ENCODE measurements at regions not wholly inside any gene's neighbourhood (a gene's known extent, or its start where the extent isn't known, plus 50 kb on each side); places are given as distances from the start of the nearest gene placed in this dataset.

- no peak overlapping the region for H2BK5ac ChIP-seq (ENCODE audit: low read length)
- no peaks in the 10 kb centered on the region for H3K36me3 ChIP-seq (replicated peaks in 1 of 2; ENCODE audit: control insufficient read depth in 2 of 2, insufficient read depth in 2 of 2, low read length in 2 of 2)
- H3K4me3 ChIP-seq (ENCODE audit: low read length in 2 of 2), result no peak overlapping the region
- H2AK5ac ChIP-seq (ENCODE audit: low read depth, low read length), result no peak overlapping the region
- no peak overlapping the region for H4K8ac ChIP-seq (ENCODE audit: low read depth, low read length)
- no peak overlapping the region for H2BK15ac ChIP-seq (ENCODE audit: low read length)
- H3K79me1 ChIP-seq (ENCODE audit: low read depth, low read length), result no peaks in the 10 kb centered on the region
- WGBS, 2 donors (ENCODE audit: extremely low coverage in 2 of 2, insufficient read length in 2 of 2, insufficient replicate concordance in 1 of 2), result no CpG with 5 or more reads among the region's 2 CpGs
- H2AFZ ChIP-seq (ENCODE audit: low read length), result no peak overlapping the region
- peaks cover 4 to 11% of the 10 kb centered on the region in 2 donors for H3K4me1 ChIP-seq (ENCODE audit: control insufficient read depth in 2 of 2, insufficient read depth in 1 of 2, low read depth in 1 of 2, low read length in 2 of 2)
- no peak overlapping the region for H2BK12ac ChIP-seq (ENCODE audit: low read length)
- no peak overlapping the region for H3K18ac ChIP-seq (ENCODE audit: low read length)
- no peaks in the 10 kb centered on the region for H3K9me3 ChIP-seq (replicated peaks in 1 of 2; ENCODE audit: control insufficient read depth in 2 of 2, insufficient read depth in 1 of 2, low read depth in 1 of 2, low read length in 2 of 2)
- H4K91ac ChIP-seq (ENCODE audit: low read depth, low read length, poor library complexity), result no peak overlapping the region
- H3K27me3 ChIP-seq (ENCODE audit: control insufficient read depth in 3 of 3, insufficient read depth in 3 of 3, low read depth in 1 of 3, low read length in 3 of 3), result no peaks in the 10 kb centered on the region
- no peak overlapping the region for H3K27ac ChIP-seq (replicated peaks; ENCODE audit: low read length)
- no peak overlapping the region for H3K4ac ChIP-seq (ENCODE audit: low read length)
- H3K23ac ChIP-seq (ENCODE audit: low read depth, low read length, poor library complexity), result no peak overlapping the region
- no peak overlapping the region for H2BK120ac ChIP-seq (ENCODE audit: low read depth, low read length)
- no peak overlapping the region for H3K4me2 ChIP-seq (ENCODE audit: insufficient read depth, low read length, poor library complexity, severe bottlenecking)
- no peak for DNase-seq (ENCODE audit: low spot score)
- no peak overlapping the region for H3K9ac ChIP-seq (ENCODE audit: low read depth, low read length, poor library complexity)
- no peak overlapping the region for H3K14ac ChIP-seq (ENCODE audit: low read length)
Observed at GRCh38 chr2:38495880-38496279, 106.8 kb downstream of the HNRNPLL start.

GRCh38 chr2:38494394-38494793 is 108.3 kb downstream of the HNRNPLL start:
- Histone ChIP-seq H4K8ac (ENCODE audit: low read depth, low read length) (no peak overlapping the region), H2BK15ac (ENCODE audit: low read length) (no peak overlapping the region), H2BK120ac (ENCODE audit: low read depth, low read length) (no peak overlapping the region), H2BK12ac (ENCODE audit: low read length) (no peak overlapping the region), H3K23ac (ENCODE audit: low read depth, low read length, poor library complexity) (no peak overlapping the region), H2AFZ (ENCODE audit: low read length) (no peak overlapping the region), H3K14ac (ENCODE audit: low read length) (no peak overlapping the region), H3K4me3 (ENCODE audit: low read length in 2 of 2) (no peak overlapping the region), H3K79me1 (ENCODE audit: low read depth, low read length) (no peaks in the 10 kb centered on the region), H2AK5ac (ENCODE audit: low read depth, low read length) (no peak overlapping the region), H3K18ac (ENCODE audit: low read length) (no peak overlapping the region), H3K4me1 (ENCODE audit: control insufficient read depth in 2 of 2, insufficient read depth in 1 of 2, low read depth in 1 of 2, low read length in 2 of 2) (peaks cover 4% of the 10 kb centered on the region in 2 donors), H4K91ac (ENCODE audit: low read depth, low read length, poor library complexity) (no peak overlapping the region), H3K4ac (ENCODE audit: low read length) (no peak overlapping the region), H3K9me3 (replicated peaks in 1 of 2; ENCODE audit: control insufficient read depth in 2 of 2, insufficient read depth in 1 of 2, low read depth in 1 of 2, low read length in 2 of 2) (no peaks in the 10 kb centered on the region), H2BK5ac (ENCODE audit: low read length) (no peak overlapping the region), H3K27ac (replicated peaks; ENCODE audit: low read length) (no peak overlapping the region), H3K36me3 (replicated peaks in 1 of 2; ENCODE audit: control insufficient read depth in 2 of 2, insufficient read depth in 2 of 2, low read length in 2 of 2) (no peaks in the 10 kb centered on the region), H3K4me2 (ENCODE audit: insufficient read depth, low read length, poor library complexity, severe bottlenecking) (no peak overlapping the region), H3K9ac (ENCODE audit: low read depth, low read length, poor library complexity) (no peak overlapping the region), H3K27me3 (ENCODE audit: control insufficient read depth in 3 of 3, insufficient read depth in 3 of 3, low read depth in 1 of 3, low read length in 3 of 3) (no peaks in the 10 kb centered on the region)
- DNase-seq (ENCODE audit: low spot score), result no peak
- WGBS, 2 donors (ENCODE audit: extremely low coverage in 2 of 2, insufficient read length in 2 of 2, insufficient replicate concordance in 1 of 2), result no CpG with 5 or more reads among the region's 5 CpGs

- Histone ChIP-seq H3K9ac (ENCODE audit: low read depth, low read length, poor library complexity) (no peak overlapping the region), H2AK5ac (ENCODE audit: low read depth, low read length) (no peak overlapping the region), H3K18ac (ENCODE audit: low read length) (no peak overlapping the region), H3K4me3 (ENCODE audit: low read length in 2 of 2) (no peak overlapping the region), H4K8ac (ENCODE audit: low read depth, low read length) (no peak overlapping the region), H3K9me3 (replicated peaks in 1 of 2; ENCODE audit: control insufficient read depth in 2 of 2, insufficient read depth in 1 of 2, low read depth in 1 of 2, low read length in 2 of 2) (no peaks in the 10 kb centered on the region), H3K79me1 (ENCODE audit: low read depth, low read length) (no peaks in the 10 kb centered on the region), H3K4ac (ENCODE audit: low read length) (no peak overlapping the region), H3K36me3 (replicated peaks in 1 of 2; ENCODE audit: control insufficient read depth in 2 of 2, insufficient read depth in 2 of 2, low read length in 2 of 2) (no peaks in the 10 kb centered on the region), H2BK12ac (ENCODE audit: low read length) (no peak overlapping the region), H3K27ac (replicated peaks; ENCODE audit: low read length) (no peak overlapping the region), H2AFZ (ENCODE audit: low read length) (no peak overlapping the region), H3K4me1 (ENCODE audit: control insufficient read depth in 2 of 2, insufficient read depth in 1 of 2, low read depth in 1 of 2, low read length in 2 of 2) (peaks cover 0 to 3% of the 10 kb centered on the region in 2 donors), H4K91ac (ENCODE audit: low read depth, low read length, poor library complexity) (no peak overlapping the region), H2BK5ac (ENCODE audit: low read length) (no peak overlapping the region), H2BK15ac (ENCODE audit: low read length) (no peak overlapping the region), H3K27me3 (ENCODE audit: control insufficient read depth in 3 of 3, insufficient read depth in 3 of 3, low read depth in 1 of 3, low read length in 3 of 3) (no peaks in the 10 kb centered on the region), H2BK120ac (ENCODE audit: low read depth, low read length) (no peak overlapping the region), H3K14ac (ENCODE audit: low read length) (no peak overlapping the region), H3K23ac (ENCODE audit: low read depth, low read length, poor library complexity) (no peak overlapping the region), H3K4me2 (ENCODE audit: insufficient read depth, low read length, poor library complexity, severe bottlenecking) (no peak overlapping the region)
- DNase-seq (ENCODE audit: low spot score), result no peak
- no CpG with 5 or more reads among the region's 3 CpGs for WGBS, 2 donors (ENCODE audit: extremely low coverage in 2 of 2, insufficient read length in 2 of 2, insufficient replicate concordance in 1 of 2)
Observed at GRCh38 chr2:38492042-38492615, 110.6 kb downstream of the HNRNPLL start.

- Histone ChIP-seq H2BK12ac (ENCODE audit: low read length) (no peak overlapping the region), H3K9me3 (replicated peaks in 1 of 2; ENCODE audit: control insufficient read depth in 2 of 2, insufficient read depth in 1 of 2, low read depth in 1 of 2, low read length in 2 of 2) (no peaks in the 10 kb centered on the region), H3K4me3 (ENCODE audit: low read length in 2 of 2) (no peak overlapping the region), H3K4ac (ENCODE audit: low read length) (no peak overlapping the region), H3K79me1 (ENCODE audit: low read depth, low read length) (no peaks in the 10 kb centered on the region), H2AK5ac (ENCODE audit: low read depth, low read length) (no peak overlapping the region), H2BK120ac (ENCODE audit: low read depth, low read length) (no peak overlapping the region), H3K27ac (replicated peaks; ENCODE audit: low read length) (no peak overlapping the region), H3K14ac (ENCODE audit: low read length) (no peak overlapping the region), H2AFZ (ENCODE audit: low read length) (no peak overlapping the region), H3K18ac (ENCODE audit: low read length) (no peak overlapping the region), H3K9ac (ENCODE audit: low read depth, low read length, poor library complexity) (no peak overlapping the region), H3K36me3 (replicated peaks in 1 of 2; ENCODE audit: control insufficient read depth in 2 of 2, insufficient read depth in 2 of 2, low read length in 2 of 2) (no peaks in the 10 kb centered on the region), H2BK5ac (ENCODE audit: low read length) (no peak overlapping the region), H3K4me1 (ENCODE audit: control insufficient read depth in 2 of 2, insufficient read depth in 1 of 2, low read depth in 1 of 2, low read length in 2 of 2) (peaks cover 0 to 3% of the 10 kb centered on the region in 2 donors), H3K27me3 (ENCODE audit: control insufficient read depth in 3 of 3, insufficient read depth in 3 of 3, low read depth in 1 of 3, low read length in 3 of 3) (peaks cover 0 to 6% (median 0%) of the 10 kb centered on the region in 3 experiments), H3K4me2 (ENCODE audit: insufficient read depth, low read length, poor library complexity, severe bottlenecking) (no peak overlapping the region), H4K91ac (ENCODE audit: low read depth, low read length, poor library complexity) (no peak overlapping the region), H3K23ac (ENCODE audit: low read depth, low read length, poor library complexity) (no peak overlapping the region), H2BK15ac (ENCODE audit: low read length) (no peak overlapping the region), H4K8ac (ENCODE audit: low read depth, low read length) (no peak overlapping the region)
- DNase-seq (ENCODE audit: low spot score), result no peak
- no CpG with 5 or more reads among the region's 5 CpGs for WGBS, 2 donors (ENCODE audit: extremely low coverage in 2 of 2, insufficient read length in 2 of 2, insufficient replicate concordance in 1 of 2)
Observed at GRCh38 chr2:38491436-38491835, 111.3 kb downstream of the HNRNPLL start.
